ENCODE measurements at regions not wholly inside any gene's neighbourhood (a gene's known extent, or its start where the extent isn't known, plus 50 kb on each side); places are given as distances from the start of the nearest gene placed in this dataset.

DNA sequence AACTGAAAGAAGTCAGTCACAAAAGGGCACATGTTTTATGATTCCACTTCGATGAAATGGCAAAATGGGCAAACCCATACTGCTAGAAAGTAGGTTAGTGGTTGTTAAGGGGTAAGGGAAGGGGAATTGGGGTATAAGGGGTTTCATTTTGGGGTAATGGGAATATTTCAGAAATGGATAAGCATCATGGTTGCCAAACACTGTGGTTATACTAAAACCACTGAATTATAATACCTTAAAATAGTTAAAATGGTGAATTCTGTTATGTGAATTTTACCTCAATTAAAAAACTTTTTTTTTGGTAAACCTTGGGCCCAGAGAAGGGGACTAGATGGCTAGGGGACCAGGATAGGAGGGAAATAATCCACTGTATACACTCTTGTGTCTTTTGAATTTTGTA, 52.3 kb upstream of the BHLHE40 start:
- ChIA-PET POLR2A (no interaction called here), CTCF (no interaction called here)
- H3K4me1 Mint-ChIP-seq (ENCODE audit: insufficient read depth, unreplicated experiment) = no peaks in the 10 kb centered on the region
- H3K27me3 Mint-ChIP-seq (ENCODE audit: insufficient read depth, unreplicated experiment) = no peaks in the 10 kb centered on the region
- H3K4me3 Mint-ChIP-seq (ENCODE audit: unreplicated experiment) = no peak overlapping the region
- DNase-seq (ENCODE audit: unreplicated experiment) = no peak
- H3K9me3 Mint-ChIP-seq (ENCODE audit: unreplicated experiment) = no peaks in the 10 kb centered on the region
- intact Hi-C loops (cut with micrococcal nuclease) = no loop called here
- TF ChIP-seq CTCF (IDR thresholded peaks at IDR 0.05; ENCODE audit: unreplicated experiment) = no peak
- H3K27ac Mint-ChIP-seq (ENCODE audit: low read depth, unreplicated experiment) = no peak overlapping the region
- H3K36me3 Mint-ChIP-seq (ENCODE audit: insufficient read depth, unreplicated experiment) = no peaks in the 10 kb centered on the region
- no TSS peak for BruUV-seq (replicated peaks)

DNA sequence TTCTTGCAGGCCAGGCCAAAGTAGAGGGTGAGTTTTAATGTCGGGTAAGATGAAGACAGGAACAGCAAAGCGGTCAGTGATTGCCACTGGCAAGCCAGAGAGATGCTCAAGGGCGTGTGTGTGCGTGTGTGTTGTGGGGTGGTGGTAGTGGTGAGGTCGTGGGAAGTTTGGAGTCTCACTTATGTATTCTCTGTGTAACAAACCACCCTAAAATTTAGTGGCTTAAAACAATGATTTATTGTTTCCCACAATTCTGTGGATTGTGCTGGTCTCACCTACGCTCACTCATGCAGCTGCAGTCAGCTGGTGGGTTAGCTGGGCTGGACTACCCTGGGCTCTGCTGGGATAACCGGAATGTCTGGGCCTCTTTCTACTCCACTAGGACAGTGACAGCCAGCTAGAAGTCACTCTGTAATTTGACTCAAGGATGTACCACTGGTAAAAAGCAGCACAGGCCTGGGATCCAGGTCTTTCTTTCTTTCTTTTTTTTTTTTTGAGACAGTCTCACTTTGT, 50.9 kb upstream of the BHLHE40 start:
- Mint-ChIP-seq H3K36me3 (ENCODE audit: insufficient read depth, unreplicated experiment) (no peaks in the 10 kb centered on the region), H3K9me3 (ENCODE audit: unreplicated experiment) (no peaks in the 10 kb centered on the region), H3K27ac (ENCODE audit: low read depth, unreplicated experiment) (no peak overlapping the region), H3K27me3 (ENCODE audit: insufficient read depth, unreplicated experiment) (no peaks in the 10 kb centered on the region), H3K4me3 (ENCODE audit: unreplicated experiment) (no peak overlapping the region), H3K4me1 (ENCODE audit: insufficient read depth, unreplicated experiment) (no peaks in the 10 kb centered on the region)
- intact Hi-C loops (cut with micrococcal nuclease) = no loop called here
- no TSS peak for BruUV-seq (replicated peaks)
- DNase-seq (ENCODE audit: unreplicated experiment) = no peak
- TF ChIP-seq CTCF (IDR thresholded peaks at IDR 0.05; ENCODE audit: unreplicated experiment) = no peak
- POLR2A ChIA-PET = no interaction called here
- CTCF ChIA-PET = interaction anchor here (0.8 to 1.0 kb wide), 2 partner anchors 217 to 1309 kb away, joined by 3 to 5 read pairs; no protein-coding TSS in a partner anchor

Data from MCF 10A (cell line).